ENCODE measurements at regions not wholly inside any gene's neighbourhood (a gene's known extent, or its start where the extent isn't known, plus 50 kb on each side); places are given as distances from the start of the nearest gene placed in this dataset.

DNA sequence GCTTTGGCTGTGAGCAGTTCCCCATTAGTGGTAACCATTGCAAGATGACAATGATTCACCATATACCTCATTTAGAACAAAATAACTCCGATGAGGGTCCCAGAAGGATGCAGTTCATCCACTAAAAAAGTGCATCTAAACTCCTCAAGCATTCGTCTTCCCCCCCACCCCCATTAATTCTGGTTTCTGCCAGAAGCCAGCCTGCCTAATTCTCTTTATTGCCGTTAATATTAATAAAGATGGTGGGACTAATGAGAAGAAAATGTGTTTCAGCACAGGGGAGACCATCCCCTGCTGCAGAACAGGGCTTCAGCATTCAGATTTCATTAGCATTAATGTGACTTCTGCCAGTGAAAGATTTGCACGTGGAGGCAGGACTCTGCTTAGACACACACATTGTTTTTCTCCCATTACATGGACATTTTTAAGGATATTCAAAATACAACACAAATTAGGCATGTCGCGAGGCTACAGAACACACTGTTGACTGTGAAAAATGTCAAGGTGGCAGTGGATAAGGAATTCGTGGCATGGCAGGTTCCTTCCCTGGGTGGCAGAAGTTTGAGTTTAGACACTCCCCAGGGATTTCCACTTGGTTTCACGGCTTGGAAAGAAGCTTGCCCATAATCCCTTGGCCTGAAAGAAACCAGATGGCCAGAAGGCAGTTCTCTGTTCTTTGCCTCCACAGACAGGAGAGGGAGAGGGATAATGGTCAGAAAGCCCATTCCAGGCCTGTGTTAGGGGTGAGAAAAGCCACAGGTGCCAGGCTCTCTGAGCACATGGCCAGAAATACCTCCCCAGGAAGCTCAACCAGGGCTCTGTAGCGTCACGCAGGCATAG, 236.5 kb downstream of the FOXO1 start:
- POLR2A ChIA-PET = interaction anchor here (0.7 to 2.9 kb wide), 5 partner anchors 9 to 208 kb away, joined by 3 to 15 read pairs (median 4); no protein-coding TSS in a partner anchor
- CTCF ChIA-PET (ENCODE audit: unreplicated experiment) = interaction anchor here (0.5 kb wide), 1 partner anchor 238 kb away, joined by 11 read pairs; no protein-coding TSS in a partner anchor
- H3K27ac ChIP-seq (ENCODE audit: low read depth, low read length, poor library complexity, severe bottlenecking) = peak overlapping the region; percentile 98
- no peaks in the 10 kb centered on the region for H3K9me3 ChIP-seq (ENCODE audit: low read length)
- peaks cover 71% of the 10 kb centered on the region for H3K4me1 ChIP-seq (ENCODE audit: insufficient read depth, low read length, poor library complexity, severe bottlenecking)
- intact Hi-C loops (cut with micrococcal nuclease; ENCODE audit: unreplicated experiment) = loop anchor here (5.0 kb wide), 3 partner anchors 52 to 303 kb away; no protein-coding TSS in a partner anchor
- H4K20me1 ChIP-seq (ENCODE audit: insufficient read depth, low read length) = no peaks in the 10 kb centered on the region
- no peak for DNase-seq (ENCODE audit: low spot score)
- H3K4me3 ChIP-seq (ENCODE audit: low read depth, low read length, poor library complexity, severe bottlenecking) = no peak overlapping the region
- H3K36me3 ChIP-seq (ENCODE audit: insufficient read depth, low read length) = no peaks in the 10 kb centered on the region
- H3K9me2 ChIP-seq (ENCODE audit: insufficient read depth, low read length) = no peaks in the 10 kb centered on the region
- TF ChIP-seq, protein P1, sequence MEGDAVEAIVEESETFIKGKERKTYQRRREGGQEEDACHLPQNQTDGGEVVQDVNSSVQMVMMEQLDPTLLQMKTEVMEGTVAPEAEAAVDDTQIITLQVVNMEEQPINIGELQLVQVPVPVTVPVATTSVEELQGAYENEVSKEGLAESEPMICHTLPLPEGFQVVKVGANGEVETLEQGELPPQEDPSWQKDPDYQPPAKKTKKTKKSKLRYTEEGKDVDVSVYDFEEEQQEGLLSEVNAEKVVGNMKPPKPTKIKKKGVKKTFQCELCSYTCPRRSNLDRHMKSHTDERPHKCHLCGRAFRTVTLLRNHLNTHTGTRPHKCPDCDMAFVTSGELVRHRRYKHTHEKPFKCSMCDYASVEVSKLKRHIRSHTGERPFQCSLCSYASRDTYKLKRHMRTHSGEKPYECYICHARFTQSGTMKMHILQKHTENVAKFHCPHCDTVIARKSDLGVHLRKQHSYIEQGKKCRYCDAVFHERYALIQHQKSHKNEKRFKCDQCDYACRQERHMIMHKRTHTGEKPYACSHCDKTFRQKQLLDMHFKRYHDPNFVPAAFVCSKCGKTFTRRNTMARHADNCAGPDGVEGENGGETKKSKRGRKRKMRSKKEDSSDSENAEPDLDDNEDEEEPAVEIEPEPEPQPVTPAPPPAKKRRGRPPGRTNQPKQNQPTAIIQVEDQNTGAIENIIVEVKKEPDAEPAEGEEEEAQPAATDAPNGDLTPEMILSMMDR (conservative IDR thresholded peaks at IDR 0.05; ENCODE audit: low read length) = no peak
- TF ChIP-seq EZH2phosphoT487 (IDR thresholded peaks at IDR 0.05; ENCODE audit: borderline replicate concordance, low read depth, low read length) = no peak
- peak overlapping the region; percentile 33 for H2AFZ ChIP-seq (ENCODE audit: low read length)
- BruUV-seq (replicated peaks) = no TSS peak
- H3K4me2 ChIP-seq (ENCODE audit: low read length) = peak overlapping the region; percentile 74
- no peaks in the 10 kb centered on the region for H3K79me2 ChIP-seq (ENCODE audit: insufficient read depth, low read depth, low read length)

DNA sequence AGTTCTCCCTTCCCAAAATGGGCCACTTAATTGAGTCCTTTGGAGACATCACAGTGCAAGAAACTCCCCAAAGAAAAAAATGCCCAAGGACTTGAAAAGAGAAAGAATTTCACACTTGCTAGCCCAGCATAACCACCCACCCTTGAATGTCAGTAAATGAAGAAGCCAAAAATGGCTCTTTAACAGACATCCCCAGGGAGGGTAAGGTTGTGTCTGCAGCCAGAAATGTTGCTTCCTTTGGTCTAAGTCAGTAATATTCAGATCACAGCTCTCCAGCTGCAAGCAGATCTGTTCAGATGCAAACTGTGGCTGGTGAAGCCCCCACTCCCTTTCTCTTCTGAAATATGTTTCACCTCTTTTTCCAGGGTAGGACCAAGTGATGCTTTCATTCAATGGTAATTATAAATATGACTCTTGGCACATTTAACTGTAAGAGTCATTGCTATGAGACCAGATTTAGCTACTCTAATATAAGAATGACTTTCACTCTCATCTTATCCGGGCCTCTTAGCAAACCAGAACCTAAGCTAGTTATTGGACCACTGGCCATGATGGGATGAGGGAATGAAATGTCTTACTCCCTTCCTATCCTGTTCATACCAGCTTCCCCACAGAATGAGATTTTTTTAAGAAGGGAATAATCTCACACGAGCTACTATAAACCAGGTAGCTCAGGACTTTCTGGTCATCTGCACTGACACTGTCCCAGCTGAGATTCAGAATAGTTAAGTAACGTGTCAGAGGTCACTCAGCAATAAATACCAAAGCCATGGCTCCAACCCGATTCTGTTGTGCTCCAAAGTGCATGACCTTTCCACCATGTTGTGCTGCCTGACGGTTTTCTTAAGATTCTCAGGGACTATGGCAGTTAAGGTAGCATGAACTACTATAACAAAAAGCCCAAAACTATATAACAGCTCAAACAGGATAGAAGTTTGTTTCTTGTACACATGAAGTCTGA, 234.1 kb downstream of the FOXO1 start:
- Histone ChIP-seq H3K27ac (ENCODE audit: low read depth, low read length, poor library complexity, severe bottlenecking) (peak overlapping the region; percentile 98), H3K9me3 (ENCODE audit: low read length) (no peaks in the 10 kb centered on the region), H3K4me3 (ENCODE audit: low read depth, low read length, poor library complexity, severe bottlenecking) (peak overlapping the region; percentile 40), H3K36me3 (ENCODE audit: insufficient read depth, low read length) (no peaks in the 10 kb centered on the region), H3K79me2 (ENCODE audit: insufficient read depth, low read depth, low read length) (no peaks in the 10 kb centered on the region), H2AFZ (ENCODE audit: low read length) (peak overlapping the region; percentile 30; the same call in 1 of the 2 replicates), H3K9me2 (ENCODE audit: insufficient read depth, low read length) (no peaks in the 10 kb centered on the region), H3K4me1 (ENCODE audit: insufficient read depth, low read length, poor library complexity, severe bottlenecking) (peaks cover 87% of the 10 kb centered on the region), H3K4me2 (ENCODE audit: low read length) (peak overlapping the region; percentile 74), H4K20me1 (ENCODE audit: insufficient read depth, low read length) (no peaks in the 10 kb centered on the region)
- BruUV-seq (replicated peaks) = no TSS peak
- POLR2A ChIA-PET = interaction anchor here (0.6 to 4.9 kb wide), 37 partner anchors 9 to 1111 kb away, joined by 3 to 57 read pairs (median 3); partner anchors contain the start of gene MRPS31
- intact Hi-C loops (cut with micrococcal nuclease; ENCODE audit: unreplicated experiment) = loop anchor here (1.0 to 5.0 kb wide), 5 partner anchors 13 to 305 kb away; no protein-coding TSS in a partner anchor
- no peak for TF ChIP-seq EZH2phosphoT487 (IDR thresholded peaks at IDR 0.05; ENCODE audit: borderline replicate concordance, low read depth, low read length)
- TF ChIP-seq, protein P1 (conservative IDR thresholded peaks at IDR 0.05; ENCODE audit: low read length) = no peak
- DNase-seq (ENCODE audit: low spot score) = peak; percentile 96
- CTCF ChIA-PET (ENCODE audit: unreplicated experiment) = interaction anchor here (0.6 to 1.4 kb wide), 3 partner anchors 11 to 236 kb away, joined by 3 to 4 read pairs (median 3); no protein-coding TSS in a partner anchor
